Activated naive CD8-positive, alpha-beta T cell treated with anti-CD3 and anti-CD28 coated beads, Interleukin-2, amount 10 ng/mL, durations not matched to agents 7 days and 5 days (primary cell): ENCODE measurements at regions not wholly inside any gene's neighbourhood (a gene's known extent, or its start where the extent isn't known, plus 50 kb on each side); places are given as distances from the start of the nearest gene placed in this dataset.
A peak's percentile ranks its signal among the peaks of the same experiment; 100 is the strongest.
"Not testable (repeated sequence)": the region's sequence is repeated elsewhere in the genome, so short reads cannot be mapped to it uniquely, and the experiment has no call there.

Source experiments
- ATAC-seq: fragments of 150-1000 bp; cut with Tn5 transposase; one replicate; pipeline ENCODE4 v1.10.0; 2021; ENCODE audit warnings: low read depth, moderate library complexity
- POLR2A ChIA-PET: fragments of 350-600 bp; sonication (Branson Sonifier 250); formaldehyde crosslinking; loops from one replicate; lab custom pipeline; 2021; ENCODE audit warnings: antibody characterized with exemption; lab: Charles Lee
- DNase-seq: peaks from one replicate; pipeline ENCODE4 v3.0.0; 2021
- H3K27ac Mint-ChIP-seq: one replicate; pipeline ENCODE4 v1.8.0; 2022; ENCODE audit warnings: mild to moderate bottlenecking, mixed read lengths
- H3K27me3 Mint-ChIP-seq: one replicate; pipeline ENCODE4 v1.8.0; 2022; ENCODE audit warnings: mild to moderate bottlenecking, moderate library complexity, mixed read lengths
- H3K36me3 Mint-ChIP-seq: one replicate; pipeline ENCODE4 v1.8.0; 2021; ENCODE audit warnings: mild to moderate bottlenecking, mixed read lengths
- H3K4me1 Mint-ChIP-seq: one replicate; pipeline ENCODE4 v1.8.0; 2021; ENCODE audit warnings: mixed read lengths
- H3K4me3 Mint-ChIP-seq: one replicate; pipeline ENCODE4 v1.8.0; 2022; ENCODE audit warnings: mild to moderate bottlenecking, moderate library complexity, mixed read lengths
- H3K9me3 Mint-ChIP-seq: one replicate; pipeline ENCODE4 v1.8.0; 2021; ENCODE audit warnings: mixed read lengths

- Mint-ChIP-seq H3K9me3 (no peaks in the 10 kb centered on the region), H3K27me3 (peaks cover 2% of the 10 kb centered on the region), H3K36me3 (no peaks in the 10 kb centered on the region), H3K4me3 (no peak overlapping the region), H3K27ac (no peak overlapping the region), H3K4me1 (peaks cover 2% of the 10 kb centered on the region)
- POLR2A ChIA-PET = interaction anchor here (0.7 kb wide), 1 partner anchor 28 kb away, joined by 3 read pairs; no protein-coding TSS in a partner anchor
- DNase-seq = no peak
- no peak for ATAC-seq
Observed at GRCh38 chr2:109059474-109060165, 69.4 kb upstream of the SH3RF3 start.

- no peak for ATAC-seq
- no peak for DNase-seq
- H3K9me3 Mint-ChIP-seq = no peaks in the 10 kb centered on the region
- POLR2A ChIA-PET = no interaction called here
- H3K27me3 Mint-ChIP-seq = peaks cover 2% of the 10 kb centered on the region
- H3K36me3 Mint-ChIP-seq = no peaks in the 10 kb centered on the region
- no peak overlapping the region for H3K27ac Mint-ChIP-seq
- peaks cover 2% of the 10 kb centered on the region for H3K4me1 Mint-ChIP-seq
- H3K4me3 Mint-ChIP-seq = no peak overlapping the region
Observed at GRCh38 chr2:109058802-109059201, 69.8 kb upstream of the EDAR start.

GRCh38 chr2:109058191-109058632 lies 69.2 kb upstream of the EDAR start:
- Mint-ChIP-seq H3K27ac (no peak overlapping the region), H3K36me3 (no peaks in the 10 kb centered on the region), H3K9me3 (no peaks in the 10 kb centered on the region), H3K4me1 (peaks cover 2% of the 10 kb centered on the region), H3K27me3 (peaks cover 2% of the 10 kb centered on the region), H3K4me3 (no peak overlapping the region)
- no peak for DNase-seq
- POLR2A ChIA-PET = interaction anchor here (0.7 kb wide), 1 partner anchor 26 kb away, joined by 4 read pairs; no protein-coding TSS in a partner anchor
- no peak for ATAC-seq

GRCh38 chr2:109057686-109058085 lies 68.7 kb upstream of the EDAR start:
- Mint-ChIP-seq H3K4me3 (no peak overlapping the region), H3K9me3 (no peaks in the 10 kb centered on the region), H3K4me1 (peaks cover 2% of the 10 kb centered on the region)

GRCh38 chr2:109055435-109055834 lies 66.4 kb upstream of the EDAR start:
- H3K9me3 Mint-ChIP-seq = no peaks in the 10 kb centered on the region
- peaks cover 2% of the 10 kb centered on the region for H3K4me1 Mint-ChIP-seq
- POLR2A ChIA-PET = interaction anchor here (0.6 kb wide), 1 partner anchor 534 kb away, joined by 3 read pairs; no protein-coding TSS in a partner anchor
- ATAC-seq = no peak
- no peak overlapping the region for H3K4me3 Mint-ChIP-seq
- no peaks in the 10 kb centered on the region for H3K36me3 Mint-ChIP-seq
- H3K27ac Mint-ChIP-seq = no peak overlapping the region
- no peak for DNase-seq
- H3K27me3 Mint-ChIP-seq = peaks cover 2% of the 10 kb centered on the region

More at GRCh38 chr2:109057686-109058085, 68.7 kb upstream of the EDAR start:
- peaks cover 2% of the 10 kb centered on the region for H3K27me3 Mint-ChIP-seq
- H3K27ac Mint-ChIP-seq = no peak overlapping the region
- no peak for DNase-seq
- no peaks in the 10 kb centered on the region for H3K36me3 Mint-ChIP-seq
- no peak for ATAC-seq
- POLR2A ChIA-PET = interaction anchor here (0.7 kb wide), 1 partner anchor 26 kb away, joined by 4 read pairs; no protein-coding TSS in a partner anchor

- no peak overlapping the region for H3K4me3 Mint-ChIP-seq
- no peak for ATAC-seq
- H3K9me3 Mint-ChIP-seq = no peaks in the 10 kb centered on the region
- H3K4me1 Mint-ChIP-seq = peaks cover under 1% of the 10 kb centered on the region
- H3K36me3 Mint-ChIP-seq = no peaks in the 10 kb centered on the region
- no peak for DNase-seq
- peaks cover 2% of the 10 kb centered on the region for H3K27me3 Mint-ChIP-seq
- POLR2A ChIA-PET = interaction anchor here (0.6 kb wide), 1 partner anchor 534 kb away, joined by 3 read pairs; no protein-coding TSS in a partner anchor
- H3K27ac Mint-ChIP-seq = no peak overlapping the region
Observed at GRCh38 chr2:109054865-109055264, 65.8 kb upstream of the EDAR start.

- ATAC-seq = no peak
- Mint-ChIP-seq H3K27ac (no peak overlapping the region), H3K4me1 (no peaks in the 10 kb centered on the region), H3K9me3 (no peaks in the 10 kb centered on the region), H3K27me3 (peaks cover 2% of the 10 kb centered on the region), H3K4me3 (no peak overlapping the region), H3K36me3 (no peaks in the 10 kb centered on the region)
- POLR2A ChIA-PET = no interaction called here
- DNase-seq = no peak
Observed at GRCh38 chr2:109053716-109054115, 64.7 kb upstream of the EDAR start.

- no peak for DNase-seq
- no peaks in the 10 kb centered on the region for H3K36me3 Mint-ChIP-seq
- H3K4me1 Mint-ChIP-seq = no peaks in the 10 kb centered on the region
- H3K27me3 Mint-ChIP-seq = peaks cover 2% of the 10 kb centered on the region
- ATAC-seq = no peak
- no peaks in the 10 kb centered on the region for H3K9me3 Mint-ChIP-seq
- POLR2A ChIA-PET = no interaction called here
- H3K27ac Mint-ChIP-seq = peak overlapping the region; percentile 2
- no peak overlapping the region for H3K4me3 Mint-ChIP-seq
Observed at GRCh38 chr2:109052922-109053321, 63.9 kb upstream of the EDAR start.

GRCh38 chr2:109049022-109049421 lies 60.0 kb upstream of the EDAR start:
- peaks cover 9% of the 10 kb centered on the region for H3K4me1 Mint-ChIP-seq
- no peaks in the 10 kb centered on the region for H3K9me3 Mint-ChIP-seq
- no peaks in the 10 kb centered on the region for H3K36me3 Mint-ChIP-seq
- no peaks in the 10 kb centered on the region for H3K27me3 Mint-ChIP-seq
- DNase-seq (no peak), ATAC-seq (no peak)
- no peak overlapping the region for H3K4me3 Mint-ChIP-seq
- POLR2A ChIA-PET = interaction anchor here (2.7 kb wide), 1 partner anchor 17 kb away, joined by 8 read pairs; no protein-coding TSS in a partner anchor
- no peak overlapping the region for H3K27ac Mint-ChIP-seq

- H3K27me3 Mint-ChIP-seq = no peaks in the 10 kb centered on the region
- peaks cover 9% of the 10 kb centered on the region for H3K4me1 Mint-ChIP-seq
- DNase-seq (no peak), ATAC-seq (no peak)
- H3K4me3 Mint-ChIP-seq = no peak overlapping the region
- no peaks in the 10 kb centered on the region for H3K36me3 Mint-ChIP-seq
- no peak overlapping the region for H3K27ac Mint-ChIP-seq
- POLR2A ChIA-PET = interaction anchor here (2.7 kb wide), 1 partner anchor 17 kb away, joined by 8 read pairs; no protein-coding TSS in a partner anchor
- H3K9me3 Mint-ChIP-seq = no peaks in the 10 kb centered on the region
Observed at GRCh38 chr2:109048163-109048562, 59.1 kb upstream of the EDAR start.

GRCh38 chr2:109047569-109047968 lies 58.5 kb upstream of the EDAR start:
- ATAC-seq, H3K27ac Mint-ChIP-seq, H3K36me3 Mint-ChIP-seq, H3K4me3 Mint-ChIP-seq, H3K27me3 Mint-ChIP-seq, DNase-seq, H3K4me1 Mint-ChIP-seq, H3K9me3 Mint-ChIP-seq: not testable (repeated sequence)
- POLR2A ChIA-PET = interaction anchor here (2.7 kb wide), 1 partner anchor 16 kb away, joined by 8 read pairs; no protein-coding TSS in a partner anchor

- Mint-ChIP-seq H3K4me1 (peaks cover 9% of the 10 kb centered on the region), H3K36me3 (no peaks in the 10 kb centered on the region), H3K27ac (peak overlapping the region; percentile 67), H3K9me3 (no peaks in the 10 kb centered on the region), H3K27me3 (no peaks in the 10 kb centered on the region), H3K4me3 (no peak overlapping the region)
- ATAC-seq (peak; percentile 61), DNase-seq (no peak)
- POLR2A ChIA-PET = interaction anchor here (2.7 kb wide), 1 partner anchor 15 kb away, joined by 8 read pairs; no protein-coding TSS in a partner anchor
Observed at GRCh38 chr2:109046925-109047508, 58.0 kb upstream of the EDAR start.

GRCh38 chr2:109045505-109045904 lies 56.5 kb upstream of the EDAR start:
- DNase-seq (no peak), ATAC-seq (no peak)
- Mint-ChIP-seq H3K4me1 (peaks cover 9% of the 10 kb centered on the region), H3K27me3 (no peaks in the 10 kb centered on the region), H3K36me3 (no peaks in the 10 kb centered on the region), H3K27ac (no peak overlapping the region), H3K4me3 (no peak overlapping the region), H3K9me3 (no peaks in the 10 kb centered on the region)
- POLR2A ChIA-PET = no interaction called here
